Right lung (tissue), 2 donors: ENCODE measurements at regions not wholly inside any gene's neighbourhood (a gene's known extent, or its start where the extent isn't known, plus 50 kb on each side); places are given as distances from the start of the nearest gene placed in this dataset.
"Not testable (repeated sequence)": the region's sequence is repeated elsewhere in the genome, so short reads cannot be mapped to it uniquely, and the experiment has no call there.

Experiments used
- DNase-seq, 2 donors: peaks; one replicate each; pipeline ENCODE4 v3.0.0-alpha.2; 2013

DNA sequence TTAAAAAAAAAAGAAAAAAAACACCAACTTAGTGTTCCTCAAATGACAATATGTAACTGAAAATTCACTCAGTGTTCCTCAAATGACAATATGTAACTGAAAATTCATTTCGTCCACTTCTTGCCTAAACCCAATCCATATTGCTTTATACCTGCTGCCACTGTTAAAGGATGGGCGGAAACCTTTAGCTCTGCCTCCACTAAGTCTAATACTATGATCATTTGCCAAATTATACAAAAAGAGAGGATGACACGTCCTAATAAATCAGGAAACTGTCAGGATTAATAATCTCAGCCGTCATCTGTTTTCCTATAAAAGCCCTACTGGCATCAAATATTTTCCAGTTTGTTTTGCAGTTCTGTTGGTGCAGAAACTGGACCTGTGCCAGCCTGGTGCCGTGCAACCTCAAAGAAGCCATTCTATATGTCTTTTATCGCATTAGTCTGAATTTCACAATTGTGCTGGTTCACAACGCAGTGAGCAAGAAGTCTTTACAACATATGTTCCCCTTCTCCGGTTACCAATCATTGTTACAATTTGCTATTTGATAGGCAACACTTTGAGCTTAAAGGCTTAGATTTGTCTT lies 160.4 kb upstream of the KCNH8 start:
- no peak for DNase-seq

DNA sequence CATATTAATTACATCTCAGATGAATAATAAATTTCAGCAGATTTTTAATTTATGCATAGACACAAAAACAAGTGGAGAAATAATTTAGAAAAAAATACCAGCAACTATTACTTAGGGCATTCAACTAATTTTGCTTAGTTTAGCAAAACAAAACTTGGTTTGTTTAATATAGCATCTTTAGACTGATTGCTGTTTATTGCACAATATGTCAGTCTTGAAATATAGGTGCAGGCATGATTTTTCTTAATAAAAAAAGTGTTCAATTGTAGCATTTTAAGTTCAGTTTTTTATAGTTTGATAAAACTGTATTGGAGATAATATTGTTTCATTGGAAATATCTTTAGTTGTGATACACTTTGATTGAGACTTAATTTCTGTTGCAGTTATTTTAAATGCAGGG lies 161.2 kb upstream of the KCNH8 start:
- DNase-seq, result no peak

DNA sequence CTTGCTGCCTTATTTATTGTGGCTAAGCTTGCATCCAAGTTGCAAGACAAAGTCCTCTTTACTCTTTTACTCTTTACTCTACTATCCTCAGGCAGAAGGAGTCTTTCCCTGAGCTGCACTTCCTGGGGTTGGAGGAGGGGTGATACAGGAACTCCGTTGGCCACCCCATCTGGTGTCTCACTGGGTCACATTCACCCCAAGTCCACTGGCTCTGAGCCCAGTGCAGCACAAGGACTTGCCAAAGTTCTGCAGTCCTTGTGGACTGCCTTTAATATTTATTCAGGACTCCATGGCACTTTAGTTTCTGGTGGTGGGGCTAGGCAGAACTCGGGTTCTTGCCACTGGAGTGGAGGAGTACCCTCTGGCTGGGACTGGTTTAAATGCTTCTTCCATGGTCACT lies 165.4 kb upstream of the KCNH8 start:
- DNase-seq, result no peak

DNA sequence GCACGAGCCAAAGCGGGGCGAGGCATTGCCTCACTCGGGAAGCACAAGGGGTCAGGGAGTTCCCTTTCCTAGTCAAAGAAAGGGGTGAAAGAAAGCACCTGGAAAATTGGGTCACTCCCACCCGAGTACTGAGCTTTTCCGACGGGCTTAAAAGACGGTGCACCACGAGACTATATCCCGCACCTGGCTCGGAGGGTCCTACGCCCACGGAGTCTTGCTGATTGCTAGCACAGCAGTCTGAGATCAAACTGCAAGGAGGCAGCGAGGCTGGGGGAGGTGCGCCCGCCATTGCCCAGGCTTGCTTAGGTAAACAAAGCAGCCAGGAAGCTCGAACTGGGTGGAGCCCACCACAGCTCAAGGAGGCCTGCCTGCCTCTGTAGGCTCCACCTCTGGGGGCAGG lies 172.2 kb upstream of the KCNH8 start:
- not testable (repeated sequence) for DNase-seq

DNA sequence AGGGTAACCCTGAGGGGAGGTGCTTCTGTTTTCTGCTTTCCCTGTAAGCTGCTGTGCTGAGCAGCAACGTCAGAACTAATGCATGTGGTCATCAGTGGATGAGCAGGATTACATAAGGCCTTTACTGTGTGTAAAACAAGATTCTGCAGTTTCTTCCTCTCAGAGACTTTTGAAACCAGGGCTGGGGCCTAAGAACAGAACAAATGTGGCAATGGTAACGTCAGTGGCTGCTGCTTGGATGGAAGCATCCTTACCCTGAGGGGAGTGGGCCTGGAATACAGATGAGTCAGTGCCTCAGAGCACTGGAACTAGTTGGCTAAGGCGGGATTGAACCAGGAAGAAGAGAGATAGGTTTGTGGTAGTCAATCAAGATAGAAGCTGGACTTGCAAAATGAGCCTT lies 180.2 kb upstream of the KCNH8 start:
- DNase-seq, result no peak

DNA sequence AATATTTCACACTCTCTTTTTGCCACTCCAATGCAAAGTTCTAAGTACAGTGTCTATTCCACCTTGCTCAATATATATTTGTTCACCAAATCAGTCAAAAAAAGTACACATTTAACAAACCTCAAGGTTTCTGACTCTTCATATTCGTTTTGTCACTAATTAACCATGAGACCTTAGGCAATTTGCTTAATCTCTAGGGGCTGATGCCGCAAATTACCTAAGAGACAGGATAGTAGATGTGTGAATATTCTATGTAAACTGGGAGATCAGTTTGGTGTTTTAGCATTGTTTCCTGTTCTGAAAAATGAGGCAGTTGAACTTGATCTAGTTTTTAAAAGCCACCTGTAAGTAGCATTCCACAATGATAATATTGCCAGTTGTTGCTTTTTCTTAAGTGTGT lies 182.5 kb upstream of the KCNH8 start:
- no peak for DNase-seq

DNA sequence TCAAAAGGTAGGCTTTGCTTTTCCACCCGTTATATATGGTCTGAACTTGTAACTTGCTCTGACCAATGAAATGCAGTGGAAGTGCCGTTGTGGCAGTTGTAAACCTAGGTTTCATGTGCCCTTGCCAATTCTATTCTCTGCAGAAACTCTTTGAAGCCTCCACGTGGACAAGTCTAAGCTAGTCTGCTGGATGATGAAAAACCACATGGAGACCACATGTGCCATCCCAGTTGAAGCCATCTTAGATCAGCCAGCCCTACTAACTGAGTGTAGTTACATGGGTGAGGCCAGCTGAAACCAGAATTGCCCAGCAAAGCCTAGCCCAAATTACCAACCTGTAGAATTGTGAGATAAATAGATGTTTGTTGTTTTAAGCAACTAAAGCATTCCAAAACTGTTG lies 183.7 kb upstream of the KCNH8 start:
- no peak for DNase-seq

DNA sequence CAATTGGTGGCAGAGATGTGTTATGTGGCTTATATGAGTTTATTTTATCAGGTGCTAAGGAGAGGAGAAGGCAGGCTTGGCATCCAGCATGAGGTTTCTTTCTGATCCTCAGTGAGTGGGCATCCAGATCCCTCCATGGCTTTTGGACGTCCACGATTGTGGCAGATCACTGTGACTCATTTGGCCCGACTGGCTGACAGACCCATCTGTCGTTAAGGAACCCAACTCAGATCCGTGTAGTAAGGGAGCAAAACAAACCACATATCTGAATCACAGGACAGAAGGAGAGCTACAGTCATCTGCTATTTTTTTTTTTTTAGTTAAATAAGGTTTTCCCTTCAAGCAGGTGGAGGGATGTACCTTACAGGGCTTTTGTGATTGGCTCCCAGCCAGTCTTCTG lies 197.0 kb upstream of the KCNH8 start:
- DNase-seq, result no peak

DNA sequence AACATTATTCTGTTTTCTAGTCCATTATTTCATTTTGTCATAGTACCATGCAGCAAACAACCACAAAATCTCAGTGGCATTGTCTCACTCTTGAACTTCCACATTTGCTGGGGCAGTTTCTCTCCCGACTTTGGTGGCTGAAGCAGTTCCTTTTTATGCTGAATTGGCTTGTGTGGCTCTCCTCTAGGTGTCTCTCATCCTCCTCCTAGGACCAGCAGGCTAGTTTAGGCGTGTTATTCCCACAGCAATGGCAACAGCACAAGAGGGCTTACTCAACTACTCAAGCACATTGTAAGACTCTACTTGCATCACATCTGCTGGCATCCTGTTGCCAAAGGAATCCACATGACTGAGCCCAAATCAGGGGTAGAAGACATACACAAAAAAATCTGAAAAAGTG lies 201.8 kb upstream of the KCNH8 start:
- no peak for DNase-seq

DNA sequence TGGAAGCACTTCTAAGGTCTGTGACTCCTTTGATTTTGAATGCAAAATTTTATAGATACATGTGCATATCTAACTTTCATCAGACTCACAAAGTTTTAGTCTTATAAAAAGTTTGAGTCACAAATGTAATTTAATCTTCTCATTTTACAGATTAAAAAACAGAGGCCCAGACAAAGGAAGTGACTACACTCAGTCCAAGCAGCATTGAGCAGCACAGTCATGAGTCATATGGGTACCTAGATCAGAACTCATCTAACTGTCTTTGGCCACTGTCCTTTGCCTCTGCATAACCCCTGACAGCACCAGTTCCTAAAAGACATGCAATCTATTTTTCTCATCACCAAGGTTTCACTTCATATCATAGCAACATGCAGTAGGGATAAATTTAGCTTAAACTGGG lies 210.7 kb upstream of the KCNH8 start:
- no peak for DNase-seq

DNA sequence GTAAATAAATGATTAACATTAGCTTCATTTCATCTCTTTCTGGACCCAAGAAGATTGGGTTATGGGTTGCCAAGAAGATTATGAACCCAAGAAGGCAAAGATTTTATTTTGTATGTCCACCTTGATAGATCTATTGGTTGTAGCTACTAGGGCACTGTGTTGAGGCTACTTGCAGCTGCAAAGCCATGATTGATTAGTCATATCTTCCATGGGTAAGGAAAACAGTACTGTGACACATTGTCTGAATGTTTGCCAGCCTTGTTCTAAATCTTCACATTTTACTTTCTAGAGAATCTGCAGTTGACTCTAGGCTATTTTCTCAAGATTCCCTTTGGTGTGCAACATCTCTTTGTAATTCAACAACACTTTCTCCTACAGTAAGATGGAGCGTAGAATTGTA lies 229.2 kb upstream of the KCNH8 start:
- DNase-seq, result no peak

DNA sequence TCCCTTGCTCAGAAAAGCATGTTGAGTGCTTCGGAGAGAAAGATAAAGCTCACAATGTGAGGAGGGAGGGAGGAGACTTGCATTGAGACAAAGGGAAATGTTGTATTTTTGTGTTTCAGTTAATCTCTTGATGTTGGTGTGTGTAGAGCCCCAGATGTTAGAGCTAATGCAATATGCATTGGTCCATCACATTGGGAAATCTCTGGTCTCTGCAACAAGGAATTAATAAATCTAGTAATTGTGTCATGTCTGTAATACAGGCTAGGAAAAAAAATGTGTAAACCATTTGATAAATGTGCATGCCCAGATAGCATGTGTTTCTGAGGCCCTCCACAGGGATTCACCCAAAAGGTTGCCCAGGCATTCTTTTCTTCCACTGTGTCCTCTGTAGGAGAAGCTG lies 230.4 kb upstream of the KCNH8 start:
- no peak for DNase-seq

DNA sequence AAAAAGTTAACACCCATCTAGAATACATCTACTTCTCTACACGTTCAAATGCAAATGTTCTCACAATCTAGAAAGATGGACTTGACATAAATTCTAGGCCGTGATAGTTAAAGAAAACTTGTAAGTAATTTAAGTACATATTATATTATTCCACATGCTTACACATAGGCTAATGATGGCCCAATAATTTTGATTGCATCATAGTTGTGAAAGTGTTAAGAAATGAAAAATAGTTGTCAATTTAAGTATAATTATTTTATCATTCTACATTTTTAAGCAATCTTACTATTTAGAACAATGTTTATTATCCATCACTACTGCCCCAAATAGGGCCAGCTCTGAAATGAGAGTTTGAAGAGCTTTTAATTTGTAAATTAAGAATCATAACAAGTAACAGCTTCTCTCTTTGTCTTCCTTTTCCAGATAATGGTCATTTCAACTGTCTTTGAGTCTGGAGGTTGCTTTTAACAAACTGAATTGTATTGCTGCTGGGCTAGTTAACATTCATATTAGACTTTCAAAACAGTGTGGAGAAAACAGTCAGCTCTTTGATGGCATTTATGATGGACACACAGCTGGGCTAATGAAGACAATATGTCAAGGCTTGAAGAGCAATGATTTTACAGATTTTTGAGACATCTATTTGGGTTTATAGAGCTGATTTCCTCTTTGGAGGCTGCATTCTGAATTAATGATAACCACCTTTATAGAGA lies 246.1 kb upstream of the KCNH8 start:
- no peak for DNase-seq

DNA sequence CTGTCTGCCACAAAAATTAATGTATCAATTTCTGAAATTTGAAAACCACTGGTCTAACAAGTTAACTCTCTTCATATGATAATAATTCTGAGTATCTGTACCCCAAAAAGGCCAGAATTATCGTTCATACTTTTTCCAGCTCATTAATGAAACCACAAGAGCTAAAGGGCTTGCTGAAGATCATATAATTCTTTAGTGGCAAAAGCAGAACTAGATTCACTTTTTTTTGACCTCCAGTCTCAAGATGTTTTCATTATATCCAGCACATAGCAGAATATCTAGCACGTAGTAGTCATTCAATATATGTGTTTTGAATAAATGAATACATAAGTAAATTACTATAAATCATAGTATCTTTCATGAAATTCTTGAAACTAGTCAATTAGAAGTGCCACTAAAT lies 246.7 kb upstream of the KCNH8 start:
- no peak for DNase-seq

DNA sequence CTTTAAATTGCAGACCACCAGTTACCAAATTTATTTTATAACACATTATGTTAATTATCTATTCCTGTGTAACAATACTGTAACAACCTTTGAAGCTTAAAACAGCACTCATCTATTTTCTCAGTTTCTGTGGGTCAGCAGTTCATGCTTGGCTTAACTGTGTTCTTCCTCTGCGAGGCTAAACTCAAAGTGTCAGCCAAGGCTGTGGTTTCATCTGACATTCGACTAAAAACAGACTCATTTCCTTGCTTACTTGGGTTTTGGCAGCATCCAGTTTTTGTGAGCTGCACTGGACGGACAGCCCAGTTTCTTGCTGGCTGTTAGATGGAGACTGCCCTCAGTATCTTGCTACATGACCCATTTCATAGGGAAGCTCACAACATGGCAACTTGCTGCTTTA lies 247.3 kb upstream of the KCNH8 start:
- no peak for DNase-seq

DNA sequence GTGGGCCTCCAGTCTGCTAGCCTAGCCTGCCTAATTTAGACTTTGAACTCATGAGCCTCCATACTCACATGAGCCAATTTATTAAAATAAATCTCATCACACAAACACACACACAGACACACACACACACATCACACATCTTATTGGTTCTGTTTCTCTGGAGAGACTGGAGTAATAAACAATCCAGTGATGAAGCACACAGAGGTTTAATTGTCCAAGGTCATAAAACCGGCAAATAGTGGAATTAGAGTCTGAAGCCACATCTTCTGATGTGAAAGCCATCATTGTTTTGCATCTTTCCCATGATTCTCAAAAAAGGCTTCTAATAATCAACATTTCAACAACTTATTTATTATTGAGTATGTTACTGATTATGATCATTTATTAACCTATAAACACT lies 249.4 kb upstream of the KCNH8 start:
- DNase-seq, result no peak

DNA sequence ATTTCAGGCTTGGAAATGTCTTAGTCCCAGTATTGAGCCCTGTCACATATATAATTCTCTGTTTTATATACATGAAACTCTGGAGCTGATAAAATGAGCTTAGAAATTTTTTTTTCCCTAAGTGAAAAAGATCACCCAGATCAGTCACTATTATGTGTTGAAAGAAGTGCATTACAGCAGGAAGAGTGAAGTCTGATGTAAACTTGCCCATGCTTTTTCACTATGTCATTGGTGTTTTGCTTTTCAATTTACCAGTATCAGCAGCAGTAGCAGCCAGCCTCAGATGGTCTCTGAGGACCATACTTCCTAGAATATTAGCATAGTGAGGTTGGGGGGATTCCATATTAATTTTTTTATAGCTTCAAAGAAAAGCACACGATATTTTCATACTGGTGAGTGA lies 255.6 kb upstream of the KCNH8 start:
- DNase-seq, result no peak

DNA sequence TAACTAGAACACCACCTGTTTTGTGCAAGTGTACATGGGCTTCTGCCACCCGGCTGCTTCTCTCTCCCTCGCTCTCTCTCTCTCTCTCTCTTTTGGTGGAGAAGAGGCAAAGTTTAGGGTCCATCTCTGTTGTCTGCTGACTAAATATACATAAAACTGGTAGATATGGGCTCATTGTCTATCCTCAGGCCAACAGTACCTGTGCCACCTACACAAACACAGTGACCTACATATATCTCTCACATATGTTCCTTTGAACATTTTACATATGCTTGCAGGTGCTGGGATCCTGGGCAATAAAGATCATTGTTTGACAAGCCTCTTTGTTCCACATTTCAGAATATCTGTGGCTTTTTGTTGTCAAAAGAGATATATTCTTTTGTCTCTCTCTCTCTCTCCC lies 256.3 kb upstream of the KCNH8 start:
- no peak for DNase-seq

DNA sequence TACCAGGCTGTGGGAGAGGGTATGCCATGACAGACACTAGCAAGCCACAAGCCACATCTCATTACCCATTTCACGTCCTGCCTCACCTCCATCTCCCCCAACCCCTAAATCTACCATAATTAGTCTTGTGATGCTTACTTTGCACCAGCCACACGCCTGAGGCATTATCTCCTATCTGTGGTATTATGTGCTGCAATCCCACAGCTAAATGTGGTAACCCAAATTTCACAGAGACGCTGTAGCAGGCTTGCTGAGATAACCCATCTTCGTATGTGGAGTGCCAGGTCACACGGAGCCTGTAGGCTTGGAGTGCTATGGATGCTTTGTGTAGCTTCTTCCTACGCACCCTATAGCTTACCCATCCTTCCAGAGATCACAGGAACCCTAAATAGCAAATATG lies 256.7 kb upstream of the KCNH8 start:
- DNase-seq, result no peak

DNA sequence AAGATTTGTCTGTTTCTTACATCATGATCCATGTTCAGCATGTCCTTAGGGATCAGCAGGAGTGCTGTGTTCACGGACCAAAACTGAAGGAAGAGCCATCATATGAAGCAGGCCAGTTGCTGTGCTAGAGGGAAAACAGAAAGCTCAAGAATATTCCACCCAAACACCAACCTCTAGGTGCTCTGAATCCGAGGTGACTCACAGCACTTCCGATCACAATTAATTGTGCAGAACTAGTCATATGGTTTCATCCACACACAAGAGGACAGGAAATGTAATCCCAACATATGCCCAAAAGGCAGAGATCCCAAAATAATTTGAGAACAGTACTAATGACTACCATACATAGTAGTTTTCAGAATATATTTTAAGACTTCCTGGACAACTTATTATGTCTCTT lies 257.9 kb upstream of the KCNH8 start:
- DNase-seq, result no peak

DNA sequence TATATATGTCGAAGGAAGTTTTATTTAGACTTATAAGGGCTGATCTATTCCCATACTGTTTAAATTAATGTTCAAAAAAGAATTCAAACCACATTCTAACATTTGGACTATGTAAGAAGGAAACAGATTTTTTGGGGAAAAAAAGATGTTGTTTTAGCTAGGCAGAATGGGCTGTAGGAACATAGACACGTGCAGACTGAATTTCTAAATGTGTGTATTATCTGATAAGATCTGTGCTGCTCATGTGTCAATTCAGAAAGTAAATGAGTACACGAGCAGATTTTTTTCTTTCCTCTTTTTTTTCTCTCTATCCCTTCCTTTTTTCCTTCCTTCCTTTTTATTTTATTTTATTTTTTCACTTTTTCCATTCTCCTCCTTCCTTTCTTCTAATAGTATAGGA lies 259.5 kb upstream of the KCNH8 start:
- no peak for DNase-seq

DNA sequence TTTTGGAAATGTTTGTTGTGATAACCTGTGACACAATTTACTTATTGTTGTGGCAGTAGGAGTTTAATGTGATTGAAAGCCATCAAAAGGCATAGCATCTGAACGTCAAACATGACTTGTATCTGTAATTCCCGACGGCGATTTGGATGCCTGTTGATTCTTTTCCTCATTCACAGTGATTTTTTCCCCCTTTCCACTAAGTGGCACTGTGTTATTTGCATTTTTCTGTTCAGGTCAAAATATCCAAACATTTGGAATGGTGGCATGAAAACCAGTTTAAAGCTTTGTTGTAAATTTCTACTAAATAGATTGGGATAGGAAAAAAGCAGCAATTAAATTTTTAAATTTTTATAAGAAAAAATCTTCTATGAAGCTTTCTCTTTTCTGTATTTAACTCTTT lies 259.9 kb upstream of the KCNH8 start:
- no peak for DNase-seq

DNA sequence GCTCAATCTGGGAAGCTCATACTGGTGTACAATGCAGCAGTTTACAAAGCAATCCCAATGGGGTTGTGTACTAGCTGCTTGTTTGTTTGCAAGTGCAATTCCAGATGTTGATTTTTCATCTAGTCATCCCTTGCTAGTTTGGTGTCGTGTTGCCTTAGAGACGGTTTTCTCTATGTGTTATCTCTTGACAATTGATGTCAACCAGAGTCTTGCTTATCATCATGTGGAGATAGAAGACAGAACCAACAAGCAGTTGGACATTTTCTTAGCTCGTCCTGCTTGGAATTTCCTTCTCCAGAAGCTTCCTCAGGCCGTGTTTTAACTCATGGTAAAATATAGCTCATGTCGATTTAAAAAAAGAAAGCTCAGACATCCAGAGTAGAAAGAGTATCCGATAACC lies 262.0 kb upstream of the KCNH8 start:
- no peak for DNase-seq

DNA sequence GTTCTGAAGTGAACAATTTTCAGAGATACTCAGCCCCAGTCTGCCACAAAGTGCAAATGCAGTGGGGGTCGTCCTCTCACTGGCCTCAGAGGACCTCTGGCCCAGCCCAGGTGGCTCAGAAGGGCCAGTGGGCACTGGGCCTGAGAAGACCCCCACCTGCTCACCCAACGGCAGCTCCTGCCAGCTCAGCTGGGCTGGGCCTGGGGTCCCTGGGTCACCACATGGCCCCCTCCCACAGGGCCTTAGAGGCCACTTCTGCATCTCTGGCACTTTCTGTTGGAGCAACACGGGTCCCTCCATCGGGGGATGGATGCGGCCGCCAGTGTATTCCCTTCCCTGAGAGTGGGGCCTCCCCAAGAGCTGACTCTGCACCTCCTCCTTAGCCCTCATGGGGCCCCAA lies 262.7 kb upstream of the KCNH8 start:
- DNase-seq, result no peak
